IMR-90 (cell line): ENCODE measurements at regions not wholly inside any gene's neighbourhood (a gene's known extent, or its start where the extent isn't known, plus 50 kb on each side); places are given as distances from the start of the nearest gene placed in this dataset.

Source experiments
- ATAC-seq: fragments of 200-7000 bp; cut with Tn5 transposase; 2 replicates; pipeline ENCODE4 v1.9.1; 2020; ENCODE audit warnings: low read depth, mild to moderate bottlenecking, moderate library complexity
- BruUV-seq: library from RNA; stranded (reverse); fragments of 400-500 nt; replicated peaks from 2 replicates; lab custom pipeline; 2021; lab: Mats Ljungman, UMichigan
- CTCF ChIA-PET: fragments of 300-600 bp; formaldehyde crosslinking; extraction: SDS; loops from one replicate; lab custom pipeline; 2021; ENCODE audit warnings: antibody characterized with exemption; lab: Yijun Ruan, JAX
- POLR2A ChIA-PET: fragments of 300-600 bp; sonication (Branson Sonifier 250); formaldehyde crosslinking; loops from one replicate; lab custom pipeline; 2022; ENCODE audit warnings: antibody characterized with exemption; ENCODE audit not compliant: unreplicated experiment; lab: Charles Lee
- DNase-seq: peaks from one replicate; pipeline ENCODE4 v3.0.0; 2013
- H2AFZ ChIP-seq: replicated peaks from 2 replicates; pipeline ENCODE3; 2013; ENCODE audit warnings: low read length, mild to moderate bottlenecking; ENCODE audit not compliant: poor library complexity
- H2AK5ac ChIP-seq: 2 replicates; pipeline ENCODE4 v1.6.1; 2013; ENCODE audit warnings: low read depth, low read length, inconsistent platforms
- H2AK9ac ChIP-seq: replicated peaks from 2 replicates; pipeline ENCODE3; 2013; ENCODE audit warnings: mild to moderate bottlenecking, low read depth, low read length, moderate library complexity; ENCODE audit not compliant: poor library complexity
- H2BK120ac ChIP-seq: 2 replicates; pipeline ENCODE4 v1.6.1; 2013; ENCODE audit warnings: low read depth, low read length, inconsistent platforms
- H2BK15ac ChIP-seq: 3 replicates; pipeline ENCODE4 v1.6.1; 2013; ENCODE audit warnings: low read depth, low read length, inconsistent platforms
- H2BK20ac ChIP-seq: 2 replicates; pipeline ENCODE4 v1.6.1; 2013; ENCODE audit warnings: low read depth, mild to moderate bottlenecking, inconsistent platforms, low read length, moderate library complexity
- H2BK5ac ChIP-seq: 2 replicates; pipeline ENCODE4 v1.6.1; 2013; ENCODE audit warnings: mild to moderate bottlenecking, low read depth, low read length, inconsistent platforms; ENCODE audit not compliant: poor library complexity, severe bottlenecking
- H3K14ac ChIP-seq: replicated peaks from 2 replicates; pipeline ENCODE4 v1.6.1; 2013; ENCODE audit warnings: low read depth, low read length, inconsistent platforms
- H3K18ac ChIP-seq: 2 replicates; pipeline ENCODE4 v1.6.1; 2013; ENCODE audit warnings: low read depth, low read length, control low read depth
- H3K23ac ChIP-seq: 2 replicates; pipeline ENCODE4 v1.6.1; 2013; ENCODE audit warnings: low read depth, low read length, inconsistent platforms
- H3K27ac ChIP-seq: 2 replicates; pipeline ENCODE4 v1.5.1; 2013; ENCODE audit warnings: mild to moderate bottlenecking, control low read depth, low read length; ENCODE audit not compliant: insufficient read depth
- H3K27me3 ChIP-seq: 2 replicates; pipeline ENCODE4 v1.6.1; 2013; ENCODE audit warnings: low read length; ENCODE audit not compliant: control insufficient read depth, insufficient read depth
- H3K36me3 ChIP-seq: 2 replicates; pipeline ENCODE4 v1.6.1; 2013; ENCODE audit warnings: low read length, mixed read lengths; ENCODE audit not compliant: control insufficient read depth, insufficient read depth
- H3K4ac ChIP-seq: 2 replicates; pipeline ENCODE4 v1.6.1; 2013; ENCODE audit warnings: low read depth, low read length, inconsistent platforms
- H3K4me1 ChIP-seq: 2 replicates; pipeline ENCODE4 v1.6.1; 2013; ENCODE audit warnings: low read length, mixed read lengths; ENCODE audit not compliant: control insufficient read depth, insufficient read depth
- H3K4me2 ChIP-seq: 2 replicates; pipeline ENCODE4 v1.6.1; 2013; ENCODE audit warnings: low read depth, mild to moderate bottlenecking, control low read depth, low read length, moderate library complexity
- H3K4me3 ChIP-seq: 2 replicates; pipeline ENCODE4 v1.5.1; 2013; ENCODE audit warnings: low read depth, mild to moderate bottlenecking, control low read depth, low read length, moderate library complexity; ENCODE audit not compliant: insufficient read depth
- H3K56ac ChIP-seq: 2 replicates; pipeline ENCODE4 v1.6.1; 2013; ENCODE audit warnings: low read length, inconsistent platforms; ENCODE audit not compliant: insufficient read depth; ENCODE audit errors: extremely low read depth
- H3K79me1 ChIP-seq, 2 experiments: 2 replicates each; pipeline ENCODE4 v1.6.1; 2013; ENCODE audit warnings: low read length in 2 of 2, inconsistent platforms in 1 of 2, low read depth in 1 of 2
- H3K9ac ChIP-seq: 2 replicates; pipeline ENCODE4 v1.6.1; 2013; ENCODE audit warnings: low read depth, low read length, control low read depth
- H3K9me1 ChIP-seq: 2 replicates; pipeline ENCODE4 v1.6.1; 2013; ENCODE audit warnings: low read length, inconsistent platforms; ENCODE audit not compliant: insufficient read depth
- H3K9me3 ChIP-seq: 2 replicates; pipeline ENCODE4 v1.6.1; 2013; ENCODE audit warnings: low read length; ENCODE audit not compliant: control insufficient read depth, insufficient read depth
- H4K20me1 ChIP-seq: 2 replicates; pipeline ENCODE4 v1.6.1; 2013; ENCODE audit warnings: low read length, inconsistent platforms; ENCODE audit not compliant: insufficient read depth
- H4K5ac ChIP-seq: 2 replicates; pipeline ENCODE4 v1.6.1; 2013; ENCODE audit warnings: mild to moderate bottlenecking, low read depth, low read length, control low read depth
- H4K8ac ChIP-seq, 2 experiments: 2 replicates each; pipeline ENCODE4 v1.6.1; 2013; ENCODE audit warnings: low read depth in 2 of 2, low read length in 2 of 2, control low read depth in 1 of 2, inconsistent platforms in 1 of 2
- H4K91ac ChIP-seq: 2 replicates; pipeline ENCODE4 v1.6.1; 2013; ENCODE audit warnings: low read depth, low read length, inconsistent platforms; ENCODE audit not compliant: insufficient read depth
- CEBPB ChIP-seq: IDR thresholded peaks from 2 replicates; pipeline ENCODE4 v1.6.1; 2012; ENCODE audit warnings: low read depth, low read length, improper control_type of control experiment
- CHD1 ChIP-seq: IDR thresholded peaks from 2 replicates; pipeline ENCODE4 v1.6.1; 2012; ENCODE audit warnings: low read depth, low read length, improper control_type of control experiment
- CTCF ChIP-seq: conservative IDR thresholded peaks from 2 replicates; pipeline ENCODE4 v1.5.1; 2012; ENCODE audit warnings: mild to moderate bottlenecking, low read depth, low read length, improper control_type of control experiment
- FOS ChIP-seq: fragments of 150-350 bp; IDR thresholded peaks from 2 replicates; pipeline ENCODE4 v1.6.1; 2016; ENCODE audit warnings: low read depth, low read length
- MAZ ChIP-seq: IDR thresholded peaks from 2 replicates; pipeline ENCODE4 v1.6.1; 2012; ENCODE audit warnings: low read depth, mild to moderate bottlenecking, low read length, improper control_type of control experiment, moderate library complexity, borderline replicate concordance
- MXI1 ChIP-seq: IDR thresholded peaks from 2 replicates; pipeline ENCODE4 v1.6.1; 2012; ENCODE audit warnings: low read depth, mild to moderate bottlenecking, low read length, moderate library complexity, borderline replicate concordance
- NFE2L2 ChIP-seq: fragments of 150-350 bp; IDR thresholded peaks from 2 replicates; pipeline ENCODE4 v1.6.1; 2016; ENCODE audit warnings: low read depth, mild to moderate bottlenecking, low read length
- RAD21 ChIP-seq: IDR thresholded peaks from 2 replicates; pipeline ENCODE4 v1.6.1; 2012; ENCODE audit warnings: low read length, improper control_type of control experiment
- RCOR1 ChIP-seq: IDR thresholded peaks from 2 replicates; pipeline ENCODE4 v1.6.1; 2012; ENCODE audit warnings: mild to moderate bottlenecking, low read length, improper control_type of control experiment; ENCODE audit not compliant: insufficient replicate concordance
- RFX5 ChIP-seq: IDR thresholded peaks from 2 replicates; pipeline ENCODE4 v1.8.0; 2012; ENCODE audit warnings: low read depth, mild to moderate bottlenecking, low read length, moderate library complexity
- SMC3 ChIP-seq: fragments of 150-350 bp; IDR thresholded peaks from 2 replicates; pipeline ENCODE4 v1.6.1; 2016; ENCODE audit warnings: low read depth, mild to moderate bottlenecking, antibody characterized with exemption, low read length, moderate library complexity
- WGBS, 2 experiments: methylation state at CpG; one replicate each; pipeline versions ENCODE4 v1.1.5 to v1.1.7; 2013; ENCODE audit warnings: missing lambda C conversion rate in 2 of 2; ENCODE audit not compliant: insufficient read length in 1 of 2; ENCODE audit errors: extremely low coverage in 2 of 2; 5-methylcytosine and 5-hydroxymethylcytosine counted together
- dilution Hi-C: fragments of 300-500 bp; cut with HindIII; formaldehyde crosslinking; loops from one replicate; pipeline ENCODE4 v1.14.3; 2018; ENCODE audit warnings: low sequenced_read_pairs; ENCODE audit not compliant: unreplicated experiment
- in situ Hi-C: fragments of 300-500 bp; cut with MboI; formaldehyde crosslinking; loops from 3 replicates; pipeline ENCODE4 v1.14.3; 2019; ENCODE audit warnings: low sequenced_read_pairs, inconsistent platforms, mixed read lengths
- intact Hi-C: fragments of 100-400 bp; cut with micrococcal nuclease; formaldehyde crosslinking; loops from 2 replicates; pipeline ENCODE4 v1.10.0; 2022

- peak; percentile 67 for DNase-seq
- H2AFZ ChIP-seq = no peak overlapping the region
- no peak overlapping the region for H4K5ac ChIP-seq
- H3K18ac ChIP-seq = no peak overlapping the region
- H3K79me1 ChIP-seq = no peaks in the 10 kb centered on the region
- CTCF ChIA-PET = interaction anchor here (0.6 to 1.3 kb wide), 9 partner anchors 8 to 612 kb away, joined by 3 read pairs; no protein-coding TSS in a partner anchor
- no peaks in the 10 kb centered on the region for H4K20me1 ChIP-seq
- H2BK15ac ChIP-seq = no peak overlapping the region
- H3K4me2 ChIP-seq = no peak overlapping the region
- no peak overlapping the region for H2AK5ac ChIP-seq
- POLR2A ChIA-PET = no interaction called here
- H3K9ac ChIP-seq = no peak overlapping the region
- H2BK20ac ChIP-seq = no peak overlapping the region
- H3K4ac ChIP-seq = no peak overlapping the region
- no TSS peak for BruUV-seq
- TF ChIP-seq MXI1 (no peak), CTCF (peak; percentile 73), CHD1 (no peak), CEBPB (no peak), RAD21 (peak; percentile 68), MAZ (no peak), RCOR1 (no peak), SMC3 (peak; percentile 70), RFX5 (no peak), NFE2L2 (no peak), FOS (no peak)
- no peak overlapping the region for H4K91ac ChIP-seq
- H3K4me1 ChIP-seq = no peaks in the 10 kb centered on the region
- in situ Hi-C loops (loop anchor here (10.0 kb wide), 1 partner anchor 609 kb away; no protein-coding TSS in a partner anchor), dilution Hi-C loops (no loop called here), intact Hi-C loops (loop anchor here (5.0 kb wide), 1 partner anchor 612 kb away; no protein-coding TSS in a partner anchor)
- no peak overlapping the region for H3K56ac ChIP-seq
- H3K9me3 ChIP-seq = no peaks in the 10 kb centered on the region
- H3K4me3 ChIP-seq = no peak overlapping the region
- H2BK5ac ChIP-seq = no peak overlapping the region
- no peak overlapping the region for H3K14ac ChIP-seq
- H3K9me1 ChIP-seq = no peaks in the 10 kb centered on the region
- ATAC-seq = peak; percentile 91
- no peak overlapping the region for H2AK9ac ChIP-seq
- 100% methylated on average over 1 of the region's 6 CpGs; no CpG with 5 or more reads in 1 of the 2 experiments for WGBS, 2 experiments
- no peak overlapping the region for H2BK120ac ChIP-seq
- no peak overlapping the region for H3K23ac ChIP-seq
- H4K8ac ChIP-seq = no peak overlapping the region
- no peak overlapping the region for H3K27ac ChIP-seq
- H3K36me3 ChIP-seq = no peaks in the 10 kb centered on the region
- peaks cover 6% of the 10 kb centered on the region for H3K27me3 ChIP-seq
Observed at GRCh38 chr1:65075123-65075976, 72.7 kb upstream of the AK4 start.
